ENCODE measurements at regions not wholly inside any gene's neighbourhood (a gene's known extent, or its start where the extent isn't known, plus 50 kb on each side); places are given as distances from the start of the nearest gene placed in this dataset.
"Not testable (repeated sequence)": the region's sequence is repeated elsewhere in the genome, so short reads cannot be mapped to it uniquely, and the experiment has no call there.

GRCh38 chr14:88106377-88106776, 101.4 kb downstream of the GPR65 start:
- Histone ChIP-seq H3K4me3 (no peak overlapping the region), H3K36me3 (no peaks in the 10 kb centered on the region), H3K4me1 (no peaks in the 10 kb centered on the region), H3K9ac (ENCODE audit: low read depth in 2 of 2, low read length in 2 of 2) (no peak overlapping the region), H3K27ac (no peak overlapping the region), H3K27me3 (no peaks in the 10 kb centered on the region), H3K9me3 (no peaks in the 10 kb centered on the region)
- no peak for DNase-seq
- intact Hi-C loops (cut with DNase I), result no loop called here
- no peak for TF ChIP-seq CTCF (IDR thresholded peaks at IDR 0.05)

- H3K9ac ChIP-seq (ENCODE audit: low read depth in 2 of 2, low read length in 2 of 2); DNase-seq; intact Hi-C loops (cut with DNase I): not testable (repeated sequence)
Measured at GRCh38 chr14:88127669-88128068, 122.7 kb downstream of the GPR65 start.

GRCh38 chr14:88128816-88129215, 123.9 kb downstream of the GPR65 start:
- DNase-seq, result no peak
- no peaks in the 10 kb centered on the region for H3K27me3 ChIP-seq
- no peaks in the 10 kb centered on the region for H3K4me1 ChIP-seq
- no peak overlapping the region for H3K4me3 ChIP-seq
- no peak overlapping the region for H3K9ac ChIP-seq (ENCODE audit: low read depth in 2 of 2, low read length in 2 of 2)
- peak overlapping the region; percentile 9 for H3K27ac ChIP-seq
- TF ChIP-seq CTCF (IDR thresholded peaks at IDR 0.05), result no peak
- no peaks in the 10 kb centered on the region for H3K9me3 ChIP-seq
- intact Hi-C loops (cut with DNase I), result no loop called here
- H3K36me3 ChIP-seq, result no peaks in the 10 kb centered on the region

More at GRCh38 chr14:88127669-88128068, 122.7 kb downstream of the GPR65 start:
- not testable (repeated sequence) for H3K9me3 ChIP-seq, H3K4me3 ChIP-seq, H3K27me3 ChIP-seq, H3K27ac ChIP-seq, H3K36me3 ChIP-seq, H3K4me1 ChIP-seq

GRCh38 chr14:88129306-88130056, 124.5 kb downstream of the GPR65 start:
- no peaks in the 10 kb centered on the region for H3K9me3 ChIP-seq
- H3K27me3 ChIP-seq, result no peaks in the 10 kb centered on the region
- no peak overlapping the region for H3K9ac ChIP-seq (ENCODE audit: low read depth in 2 of 2, low read length in 2 of 2)
- no peaks in the 10 kb centered on the region for H3K4me1 ChIP-seq
- H3K27ac ChIP-seq, result peak overlapping the region; percentile 9
- no peak for TF ChIP-seq CTCF (IDR thresholded peaks at IDR 0.05)
- H3K36me3 ChIP-seq, result no peaks in the 10 kb centered on the region
- H3K4me3 ChIP-seq, result no peak overlapping the region
- no peak for DNase-seq
- intact Hi-C loops (cut with DNase I), result no loop called here

- H3K27ac ChIP-seq, result peak overlapping the region; percentile 9
- no peaks in the 10 kb centered on the region for H3K4me1 ChIP-seq
- no peak overlapping the region for H3K4me3 ChIP-seq
- no peaks in the 10 kb centered on the region for H3K36me3 ChIP-seq
- no peaks in the 10 kb centered on the region for H3K9me3 ChIP-seq
- H3K9ac ChIP-seq (ENCODE audit: low read depth in 2 of 2, low read length in 2 of 2), result no peak overlapping the region
- no peak for TF ChIP-seq CTCF (IDR thresholded peaks at IDR 0.05)
- no peaks in the 10 kb centered on the region for H3K27me3 ChIP-seq
- intact Hi-C loops (cut with DNase I), result no loop called here
- DNase-seq, result no peak
Measured at GRCh38 chr14:88130057-88130432, 125.1 kb downstream of the GPR65 start.
